GM18519 (cell line): ENCODE measurements at regions not wholly inside any gene's neighbourhood (a gene's known extent, or its start where the extent isn't known, plus 50 kb on each side); places are given as distances from the start of the nearest gene placed in this dataset.
"Not testable (repeated sequence)": the region's sequence is repeated elsewhere in the genome, so short reads cannot be mapped to it uniquely, and the experiment has no call there.

Source experiments
- ATAC-seq: cut with Tn5 transposase; IDR thresholded peaks from one replicate; pipeline ENCODE4 v1.9.1; 2021; ENCODE audit warnings: mild to moderate bottlenecking, moderate library complexity; ENCODE audit not compliant: unreplicated experiment, low FRiP score

DNA sequence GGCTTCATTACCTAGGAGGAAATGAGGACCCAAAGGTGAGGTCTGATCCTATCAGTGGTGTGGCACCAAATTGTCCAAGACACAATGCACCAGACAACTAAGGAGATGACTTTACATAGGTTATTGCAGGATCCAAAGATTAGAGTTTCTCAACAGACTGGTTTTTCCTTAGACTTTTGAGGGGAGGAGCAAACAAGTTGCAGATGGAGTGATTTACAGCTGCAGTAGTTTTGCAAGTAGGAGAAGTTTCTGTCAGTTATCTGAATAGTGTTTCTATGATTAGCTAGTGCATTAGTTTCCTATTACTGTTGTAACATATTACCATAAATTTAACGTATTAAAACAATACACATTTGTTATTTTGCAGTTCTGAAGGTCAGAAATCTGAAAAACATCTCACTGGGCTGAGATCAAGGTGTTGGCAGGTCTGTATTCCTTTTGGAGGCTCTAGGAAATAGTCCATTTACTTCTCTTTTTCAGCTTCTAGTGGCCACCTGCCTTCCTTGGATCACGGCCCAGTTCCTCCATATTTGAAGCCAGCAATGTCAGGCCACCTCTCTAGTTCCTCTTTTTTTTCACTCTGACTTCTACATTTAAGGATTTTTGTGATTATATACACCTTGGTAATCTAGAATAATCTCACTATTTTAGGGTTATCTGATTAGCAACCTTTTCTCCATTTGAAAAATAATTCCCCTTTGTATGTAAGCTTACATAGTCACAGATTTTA, 994.9 kb downstream of the REEP3 start:
- ATAC-seq = no peak

DNA sequence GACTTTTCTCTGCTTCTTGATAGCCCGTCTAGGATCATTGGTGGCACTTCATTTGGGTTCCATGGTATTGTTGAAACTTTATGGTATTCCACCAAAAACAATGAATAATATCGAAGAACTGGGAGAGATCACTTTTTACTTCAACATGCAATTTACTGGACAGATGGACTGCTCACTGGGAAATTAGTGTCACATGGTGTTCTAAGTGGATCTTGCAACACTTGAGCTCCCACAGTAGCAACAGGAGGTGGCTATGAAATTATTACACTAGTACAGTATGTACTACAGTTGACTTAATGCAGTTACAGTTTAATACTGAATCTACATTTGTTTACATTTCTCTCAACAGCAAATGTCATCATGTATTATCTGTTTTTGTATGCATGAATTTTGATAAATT, 997.3 kb downstream of the REEP3 start:
- no peak for ATAC-seq

DNA sequence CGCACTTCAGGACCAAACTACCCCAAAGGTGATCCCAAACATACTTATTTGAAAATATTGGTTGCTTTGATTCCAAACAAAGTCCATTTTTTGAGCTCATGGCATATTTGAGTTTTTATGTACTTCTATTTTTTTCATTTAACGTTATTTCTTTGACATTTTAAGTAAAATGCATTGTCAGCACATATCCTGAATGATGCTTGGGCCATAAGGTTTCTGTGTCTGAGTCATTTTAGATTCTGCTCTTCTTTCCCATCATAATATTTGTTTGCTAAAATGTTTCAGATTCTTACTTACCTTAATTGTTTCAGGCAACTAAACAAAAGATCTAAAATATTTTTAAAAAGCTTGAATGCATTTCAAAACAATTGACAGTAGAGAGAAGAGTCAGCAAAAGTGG, 998.2 kb downstream of the REEP3 start:
- ATAC-seq = no peak

DNA sequence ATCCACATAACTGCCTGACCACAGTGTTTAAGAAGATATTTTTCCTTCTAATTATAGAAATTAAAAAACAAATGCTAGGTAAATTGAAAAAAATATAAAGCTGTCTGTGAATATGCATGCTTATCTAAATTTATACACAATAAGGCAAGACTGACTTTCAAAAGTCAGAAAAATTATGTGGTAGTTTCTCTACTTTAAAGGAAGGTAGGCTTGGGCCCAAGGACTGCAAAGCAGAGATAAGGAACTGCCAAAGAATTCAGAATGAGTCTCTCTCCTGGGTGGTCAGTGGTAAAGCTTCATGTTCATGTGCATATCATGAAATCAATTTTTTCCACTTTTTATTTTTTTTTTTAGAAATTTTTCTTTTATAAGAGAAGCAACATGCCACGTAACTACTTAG, 998.6 kb downstream of the REEP3 start:
- ATAC-seq = no peak

DNA sequence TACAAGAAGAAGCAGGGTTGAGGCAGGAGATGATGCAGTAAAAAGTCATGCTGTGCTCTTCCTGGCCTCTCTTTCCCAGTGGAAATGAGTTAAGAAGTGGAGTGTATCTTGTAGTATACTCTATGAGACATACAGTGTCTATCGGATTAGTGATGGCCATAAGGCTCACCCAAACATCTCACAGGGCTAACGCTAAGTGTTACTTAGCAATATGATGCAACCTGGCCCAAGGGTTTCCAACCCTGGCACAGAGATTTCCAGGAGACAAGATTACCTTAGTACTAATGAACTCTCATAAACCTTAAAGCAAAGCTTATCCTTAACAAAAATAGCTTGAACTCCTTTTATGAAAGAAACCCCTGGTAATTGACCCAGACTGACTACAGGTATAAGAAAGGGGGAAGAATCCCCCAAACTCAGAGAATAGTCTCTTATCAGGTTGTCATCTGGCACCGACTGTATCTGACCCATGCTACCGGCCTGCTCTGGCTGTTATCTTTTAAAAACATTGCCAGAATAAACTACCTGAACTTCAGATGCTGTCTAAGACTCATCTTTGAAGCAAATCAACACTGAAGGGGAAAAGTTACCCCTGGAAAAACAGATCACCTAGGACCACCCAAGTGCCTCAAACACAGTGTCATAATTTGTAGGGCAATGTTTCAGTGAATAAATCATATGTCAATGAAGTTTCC, 1002.0 kb downstream of the REEP3 start:
- ATAC-seq = no peak

DNA sequence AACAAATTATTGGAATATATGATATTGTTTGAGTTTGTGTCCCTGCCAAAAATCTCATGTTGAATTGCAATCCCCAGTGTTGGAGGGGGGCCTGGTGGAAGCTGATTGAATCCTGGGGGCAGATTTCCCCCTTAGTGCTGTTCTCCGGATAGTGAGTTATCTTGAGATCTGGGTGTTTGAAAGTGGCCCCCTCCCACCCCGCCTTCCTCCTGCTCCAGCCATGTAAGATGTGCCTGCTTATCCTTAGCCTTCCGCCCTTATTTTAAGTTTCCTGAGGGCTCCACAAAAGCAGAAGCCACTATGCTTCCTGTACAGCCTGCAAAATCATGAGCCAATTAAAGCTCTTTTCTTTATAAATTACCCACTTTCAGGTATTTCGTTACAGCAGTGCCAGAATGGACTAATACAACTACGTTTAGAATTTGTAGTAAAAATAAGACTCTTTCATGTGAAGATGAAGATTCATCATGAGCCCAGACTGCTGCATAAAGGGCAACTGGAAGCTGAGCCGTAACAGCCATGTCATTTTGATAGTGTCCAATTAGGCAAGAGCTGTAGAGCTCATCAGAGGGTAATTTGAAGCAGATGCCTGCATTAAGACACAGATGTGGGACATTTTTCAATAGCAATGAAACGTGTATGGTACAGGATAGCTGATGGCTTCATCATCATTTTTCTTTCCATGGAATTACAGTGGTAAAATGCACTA, 1007.2 kb downstream of the REEP3 start:
- ATAC-seq = no peak

DNA sequence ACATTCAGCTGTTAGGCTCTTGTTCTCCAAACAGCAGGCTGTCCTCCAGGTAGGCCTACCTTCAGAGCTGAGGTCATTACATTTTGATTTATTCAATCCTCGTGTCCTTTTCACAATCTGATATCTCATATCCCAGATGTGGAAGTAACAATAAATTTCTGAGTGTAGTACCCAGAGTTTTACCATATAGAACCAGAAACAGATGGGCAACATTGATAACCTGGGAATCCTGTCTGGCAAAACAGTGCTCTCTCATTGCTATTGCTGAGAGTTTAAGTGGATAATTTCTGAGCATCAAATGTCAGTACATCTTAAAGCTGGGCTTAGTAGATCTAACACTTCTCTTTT, 1007.8 kb downstream of the REEP3 start:
- ATAC-seq = no peak

DNA sequence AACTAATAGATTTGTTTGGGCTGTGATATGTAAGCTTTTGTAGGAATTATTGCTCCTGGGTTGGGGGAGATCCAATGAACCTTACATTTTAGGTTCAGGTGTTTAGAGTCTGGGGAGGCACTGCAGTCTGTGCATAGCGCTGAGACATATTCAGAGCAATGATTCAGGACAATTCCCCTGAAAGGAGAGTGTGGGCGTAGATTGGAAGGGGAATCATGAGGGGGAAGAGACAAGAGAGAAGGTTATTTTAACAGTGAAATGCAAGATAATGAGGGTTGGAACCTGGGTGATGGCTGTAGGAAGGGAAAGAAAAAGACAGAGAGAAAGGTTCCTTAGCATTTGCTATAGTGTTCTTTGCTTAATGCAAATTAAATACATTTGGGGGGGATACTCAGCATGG, 1013.4 kb downstream of the REEP3 start:
- no peak for ATAC-seq

DNA sequence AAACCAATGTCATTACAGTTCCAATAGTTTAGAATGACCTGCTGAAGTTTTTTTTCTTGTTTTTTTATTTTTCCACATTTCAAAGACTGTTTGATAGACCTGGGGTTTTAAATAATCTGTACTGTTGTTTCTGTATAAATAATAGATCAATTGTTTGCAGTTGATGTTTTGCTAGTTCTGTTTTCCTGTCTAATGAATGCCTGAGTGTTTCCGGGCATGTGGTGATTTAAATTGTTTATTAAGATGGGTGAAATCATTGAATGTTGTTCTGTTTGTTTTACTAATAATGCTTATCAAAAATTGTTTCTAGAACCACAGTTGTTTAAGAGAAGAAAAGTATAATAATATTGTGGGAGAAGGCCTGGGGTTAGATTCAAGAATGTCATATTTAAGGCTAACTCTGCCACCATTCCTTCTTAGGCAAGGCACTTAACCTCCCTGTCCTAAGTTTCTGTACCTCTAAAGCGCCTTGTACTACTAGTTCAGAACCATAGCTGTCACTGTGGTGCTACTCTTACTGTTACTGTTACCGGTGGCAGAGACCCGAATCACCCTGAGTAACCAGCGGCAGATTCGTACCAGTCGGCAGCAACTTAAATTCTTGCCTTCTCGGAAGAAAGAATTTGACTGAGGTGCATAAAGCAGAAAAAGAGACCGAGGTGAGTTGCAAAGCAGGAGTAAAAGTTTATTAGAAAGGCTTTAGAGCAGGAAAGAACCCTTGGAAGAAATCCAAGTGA, 1014.1 kb downstream of the REEP3 start:
- no peak for ATAC-seq

DNA sequence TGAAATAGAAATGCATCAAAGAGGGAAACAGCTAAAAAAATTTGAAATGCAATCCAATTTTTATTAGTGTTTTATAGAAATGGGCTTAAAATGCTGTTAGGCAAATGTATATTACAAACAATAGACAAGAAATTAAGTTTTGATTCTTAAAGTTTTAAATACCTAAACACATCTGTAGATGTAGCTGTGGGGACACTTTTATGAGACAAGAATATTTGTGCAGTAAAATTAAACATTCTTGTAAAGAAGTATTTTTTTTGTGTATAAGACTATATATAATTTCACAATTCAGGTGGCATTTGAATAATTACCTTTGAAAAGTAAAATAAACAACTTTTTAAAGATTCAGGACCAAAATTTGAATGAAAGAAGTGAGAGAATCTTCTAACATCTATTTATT, 1015.9 kb downstream of the REEP3 start:
- no peak for ATAC-seq

DNA sequence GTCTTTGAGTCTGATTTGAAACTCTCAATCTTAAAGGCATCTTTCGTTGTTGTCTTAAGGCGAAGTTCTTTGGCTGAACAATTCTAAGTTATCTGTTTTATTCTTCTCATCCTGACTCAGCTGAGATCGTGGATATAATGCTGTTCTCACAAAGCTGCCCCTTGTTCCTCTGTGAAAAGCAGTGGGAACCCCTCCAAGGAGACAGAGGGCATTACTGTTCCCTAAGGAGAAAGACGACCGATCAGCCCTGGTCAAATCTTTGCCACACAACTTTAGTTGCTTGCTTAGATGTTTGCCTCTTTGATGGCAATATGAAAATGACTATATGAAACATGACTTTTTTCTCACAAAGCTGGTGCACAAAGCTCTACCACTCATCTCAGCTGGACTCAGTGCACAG, 1016.7 kb downstream of the REEP3 start:
- ATAC-seq = no peak

DNA sequence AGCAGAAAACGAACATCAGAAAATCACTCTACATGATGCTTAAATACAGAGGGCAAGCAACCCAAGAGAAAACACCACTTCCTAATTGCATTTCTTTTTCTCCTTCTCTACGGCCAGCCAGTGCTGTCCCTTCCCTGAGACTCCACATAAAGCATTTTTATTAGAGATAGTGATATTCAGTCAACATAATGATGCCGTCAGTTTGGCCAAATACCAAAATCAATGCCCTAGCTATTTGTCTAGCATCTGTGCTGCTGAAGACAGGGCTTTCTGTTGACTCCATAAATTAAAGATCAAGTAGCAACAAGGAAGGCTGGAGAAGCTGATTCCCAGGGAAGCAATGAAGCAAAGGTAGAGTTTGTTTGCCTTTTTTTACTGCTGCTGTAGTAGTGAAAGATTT, 1024.9 kb downstream of the REEP3 start:
- ATAC-seq = no peak

DNA sequence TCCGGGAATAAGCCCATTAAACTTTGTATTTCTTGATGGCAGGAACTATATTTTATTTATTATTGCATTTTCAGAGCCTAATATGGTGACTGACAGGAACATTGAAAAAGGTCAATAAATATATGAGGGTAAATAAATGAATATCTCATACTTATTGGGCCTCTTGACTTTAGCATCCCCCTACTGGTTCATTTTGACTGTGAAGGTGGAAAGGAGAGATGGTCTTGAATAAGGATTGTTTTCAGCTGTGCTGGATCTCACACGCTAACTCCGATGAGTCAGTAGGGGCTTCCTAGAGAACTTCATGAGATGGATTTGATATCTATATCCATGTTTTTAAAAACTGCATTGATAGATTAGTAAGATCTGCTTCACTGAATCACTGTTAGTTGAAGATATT, 1026.0 kb downstream of the REEP3 start:
- ATAC-seq = no peak

DNA sequence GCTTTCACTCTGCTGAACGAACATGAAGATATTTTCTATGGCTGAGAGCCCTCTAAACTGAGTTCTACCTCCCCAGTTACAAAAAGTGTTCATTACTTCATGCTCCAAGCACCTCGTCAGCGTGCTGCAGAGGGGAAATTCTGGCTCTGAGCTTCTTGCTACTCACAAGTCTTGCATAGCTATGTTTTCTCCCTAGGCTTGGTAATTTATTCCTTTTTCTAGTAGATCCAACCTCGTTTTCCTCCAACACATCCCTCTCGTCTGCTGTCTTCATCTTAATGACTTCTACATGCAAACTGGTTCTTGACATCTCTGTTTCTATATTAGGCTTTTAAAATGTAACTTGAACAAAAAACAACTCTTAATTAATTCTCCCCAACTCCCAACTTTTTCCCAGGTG, 1034.5 kb downstream of the REEP3 start:
- ATAC-seq = no peak

DNA sequence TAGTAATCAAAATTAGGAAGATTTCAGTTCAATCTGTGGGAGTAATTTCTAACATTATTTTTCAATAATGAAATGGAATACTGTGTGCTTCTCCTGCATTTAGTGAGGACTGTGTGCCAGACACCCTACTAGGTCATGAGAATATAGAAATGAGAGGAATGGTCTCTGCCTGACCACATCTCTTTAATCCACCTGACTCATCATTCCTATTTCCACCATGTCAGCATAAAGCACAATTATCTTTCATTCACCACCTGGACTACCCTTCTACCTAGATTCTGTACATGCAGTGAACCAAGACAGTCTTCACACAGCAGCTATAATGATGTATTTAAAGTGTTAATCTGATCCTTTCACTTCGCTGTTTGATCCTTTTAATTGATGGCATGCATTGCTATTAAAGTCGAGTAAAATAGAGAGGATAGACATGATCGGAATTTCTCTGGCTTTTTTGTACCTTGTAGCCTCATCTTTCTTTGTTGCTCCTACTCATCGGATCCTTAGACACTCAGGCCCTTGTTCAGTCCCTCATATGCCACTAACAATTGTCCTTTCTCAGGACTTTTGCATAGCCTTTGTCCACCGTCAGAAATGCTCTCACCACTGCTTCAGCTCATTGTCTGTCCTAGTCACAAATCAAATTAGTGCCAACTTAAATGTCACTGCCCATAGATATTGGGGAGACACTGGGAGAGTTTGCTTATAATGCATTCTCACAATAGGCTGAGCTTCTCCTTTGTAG, 1037.1 kb downstream of the REEP3 start:
- ATAC-seq = no peak

DNA sequence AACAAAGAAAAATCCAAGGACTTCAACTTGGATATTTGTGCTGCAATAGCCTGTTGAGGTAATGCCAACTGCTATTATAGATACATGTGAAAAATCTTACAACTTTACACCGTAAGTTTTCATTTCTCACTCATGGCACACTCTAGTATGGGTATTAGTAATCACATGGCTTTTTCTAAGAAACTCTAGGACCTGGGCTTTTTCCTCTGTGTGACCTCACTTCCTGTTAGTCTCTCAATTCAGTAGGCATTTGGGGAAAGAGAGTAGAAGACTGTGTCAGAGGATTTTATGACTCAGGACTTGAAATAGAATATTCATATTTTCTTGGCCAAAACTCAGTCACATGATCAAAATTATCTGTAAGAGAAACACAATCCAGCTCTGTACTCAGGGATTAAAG, 1049.9 kb downstream of the REEP3 start:
- no peak for ATAC-seq

DNA sequence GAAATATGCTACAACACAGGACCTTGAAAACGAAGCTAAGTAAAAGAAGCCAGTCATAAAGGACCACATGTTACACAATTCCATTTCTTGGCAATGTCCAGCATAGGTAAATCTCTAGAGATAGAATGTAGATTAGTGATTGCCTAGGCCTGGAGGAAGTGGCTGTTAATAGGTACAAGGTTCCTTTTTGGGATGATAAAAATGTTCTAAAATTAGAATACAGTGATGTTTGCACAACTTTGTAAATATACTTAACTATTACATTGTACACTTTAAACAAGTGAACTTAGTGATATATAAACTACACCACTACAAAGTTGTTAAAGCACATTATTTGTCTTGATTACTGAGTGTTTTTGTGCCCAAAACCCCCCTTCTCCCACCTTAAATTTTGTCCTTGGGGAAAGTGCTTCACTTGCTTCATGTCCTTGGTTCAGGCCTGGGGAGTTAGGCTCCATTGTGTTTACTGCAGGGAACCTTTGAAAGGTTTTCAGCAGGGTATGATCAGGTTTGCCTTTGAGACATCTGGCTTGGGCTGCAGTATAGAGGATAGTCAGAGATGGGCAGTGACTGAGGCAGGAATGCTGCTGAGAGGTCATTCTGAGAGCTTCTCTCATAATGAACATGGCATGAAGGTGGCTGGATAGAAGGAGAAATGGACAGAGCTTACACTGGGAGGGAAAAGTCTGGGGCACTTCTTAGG, 1052.6 kb downstream of the REEP3 start:
- no peak for ATAC-seq

DNA sequence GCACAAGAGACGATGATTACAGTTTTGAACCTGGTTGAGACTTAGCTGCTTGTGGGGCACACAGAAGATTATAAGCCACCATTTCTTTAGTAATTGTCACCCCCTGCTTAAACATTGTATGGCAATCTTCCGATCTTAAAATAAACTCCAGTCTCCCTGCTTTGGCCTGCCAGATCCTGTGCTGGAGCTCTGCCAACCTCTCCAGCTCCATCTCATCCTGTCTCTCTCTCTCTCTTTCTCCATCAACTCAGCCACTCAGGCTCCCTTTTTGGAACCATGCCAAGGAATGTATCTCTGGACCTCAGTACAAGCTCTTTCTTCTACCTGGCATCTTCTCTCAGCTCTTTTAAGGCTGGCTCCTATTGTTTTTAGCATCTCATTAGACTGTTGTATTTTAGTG, 1053.2 kb downstream of the REEP3 start:
- no peak for ATAC-seq

DNA sequence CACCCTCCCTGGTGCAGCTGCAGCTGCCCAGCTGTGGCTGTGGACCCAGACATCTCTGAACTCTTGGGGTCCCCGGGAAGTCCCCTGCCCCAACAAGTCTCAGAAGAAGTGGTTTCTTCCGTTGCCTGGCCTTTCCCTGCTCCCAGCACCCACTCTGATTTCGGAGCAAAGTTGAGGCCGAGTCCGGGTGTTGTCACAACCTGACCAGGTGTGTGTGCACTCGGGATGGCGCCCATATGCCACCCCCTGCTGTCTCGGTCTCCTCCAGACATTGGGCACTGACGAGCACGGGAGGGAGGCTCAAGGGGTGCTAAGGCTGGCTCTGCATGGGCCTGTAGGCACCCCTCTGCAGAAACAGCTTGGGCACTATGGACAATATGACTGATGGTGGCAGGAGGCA, 1055.3 kb downstream of the REEP3 start:
- ATAC-seq = no peak

DNA sequence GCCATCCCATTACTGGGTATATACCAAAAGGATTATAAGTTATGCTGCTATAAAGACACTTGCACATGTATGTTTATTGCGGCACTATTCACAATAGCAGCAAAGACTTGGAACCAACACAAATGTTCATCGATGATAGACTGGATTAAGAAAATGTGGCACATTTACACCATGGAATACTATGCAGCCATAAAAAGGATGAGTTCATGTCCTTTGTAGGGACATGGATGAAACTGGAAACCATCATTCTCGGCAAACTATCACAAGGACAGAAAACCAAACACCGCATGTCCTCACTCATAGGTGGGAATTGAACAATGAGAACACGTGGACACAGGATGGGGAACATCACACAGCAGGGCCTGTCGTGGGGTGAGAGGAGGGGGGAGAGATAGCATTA, 1057.6 kb downstream of the REEP3 start:
- ATAC-seq = not testable (repeated sequence)
